GM12873 (cell line): ENCODE measurements at regions not wholly inside any gene's neighbourhood (a gene's known extent, or its start where the extent isn't known, plus 50 kb on each side); places are given as distances from the start of the nearest gene placed in this dataset.

Experiments
- TF ChIP-seq, protein P1 (sequence below): IDR thresholded peaks from 2 replicates; pipeline ENCODE4 v1.5.1; 2012; ENCODE audit warnings: low read depth, mild to moderate bottlenecking, moderate library complexity, low read length, control low read depth; ENCODE audit not compliant: insufficient read depth; ENCODE audit errors: missing control alignments

GRCh38 chr11:131056036-131056435 is 139.8 kb upstream of the SNX19 start:
- TF ChIP-seq, protein P1, sequence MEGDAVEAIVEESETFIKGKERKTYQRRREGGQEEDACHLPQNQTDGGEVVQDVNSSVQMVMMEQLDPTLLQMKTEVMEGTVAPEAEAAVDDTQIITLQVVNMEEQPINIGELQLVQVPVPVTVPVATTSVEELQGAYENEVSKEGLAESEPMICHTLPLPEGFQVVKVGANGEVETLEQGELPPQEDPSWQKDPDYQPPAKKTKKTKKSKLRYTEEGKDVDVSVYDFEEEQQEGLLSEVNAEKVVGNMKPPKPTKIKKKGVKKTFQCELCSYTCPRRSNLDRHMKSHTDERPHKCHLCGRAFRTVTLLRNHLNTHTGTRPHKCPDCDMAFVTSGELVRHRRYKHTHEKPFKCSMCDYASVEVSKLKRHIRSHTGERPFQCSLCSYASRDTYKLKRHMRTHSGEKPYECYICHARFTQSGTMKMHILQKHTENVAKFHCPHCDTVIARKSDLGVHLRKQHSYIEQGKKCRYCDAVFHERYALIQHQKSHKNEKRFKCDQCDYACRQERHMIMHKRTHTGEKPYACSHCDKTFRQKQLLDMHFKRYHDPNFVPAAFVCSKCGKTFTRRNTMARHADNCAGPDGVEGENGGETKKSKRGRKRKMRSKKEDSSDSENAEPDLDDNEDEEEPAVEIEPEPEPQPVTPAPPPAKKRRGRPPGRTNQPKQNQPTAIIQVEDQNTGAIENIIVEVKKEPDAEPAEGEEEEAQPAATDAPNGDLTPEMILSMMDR, result no peak

DNA sequence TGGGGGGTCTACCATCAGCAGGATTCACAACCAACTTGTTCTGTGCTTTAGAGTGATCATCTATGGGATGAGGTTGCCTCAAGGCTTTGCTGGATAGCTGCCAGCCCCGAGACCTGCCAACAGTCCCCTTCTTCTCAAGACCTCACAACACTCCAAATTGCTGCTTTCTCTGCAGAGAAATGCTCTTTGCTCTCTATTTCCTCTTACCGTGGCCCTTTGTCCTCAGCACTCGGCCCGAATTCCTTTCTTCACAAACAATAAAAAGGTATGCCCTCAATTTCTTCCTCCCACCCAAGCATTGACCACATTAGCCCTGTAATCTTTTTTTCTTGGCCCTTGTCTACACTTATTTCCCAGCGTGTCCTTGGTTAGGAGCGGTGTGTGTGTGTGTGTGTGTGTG is 147.4 kb upstream of the SNX19 start:
- TF ChIP-seq, protein P1, result no peak

- TF ChIP-seq, protein P1, result peak; percentile 94
Observed at GRCh38 chr11:131064373-131064991, 148.2 kb upstream of the SNX19 start.

- TF ChIP-seq, protein P1, result no peak
Observed at GRCh38 chr11:131065435-131066413, 149.4 kb upstream of the SNX19 start.

- TF ChIP-seq, protein P1, result no peak
Observed at GRCh38 chr11:131066551-131066950, 150.3 kb upstream of the SNX19 start.

- TF ChIP-seq, protein P1, result no peak
Observed at GRCh38 chr11:131070365-131070764, 154.1 kb upstream of the SNX19 start.

- TF ChIP-seq, protein P1, result no peak
Observed at GRCh38 chr11:131073167-131073566, 156.9 kb upstream of the SNX19 start.
